MM.1S (cell line): ENCODE measurements at regions not wholly inside any gene's neighbourhood (a gene's known extent, or its start where the extent isn't known, plus 50 kb on each side); places are given as distances from the start of the nearest gene placed in this dataset.

Source experiments
- DNase-seq: peaks from one replicate; pipeline ENCODE4 v3.0.0-alpha.2; 2015
- H2AFZ ChIP-seq: fragments of 300-600 bp; sonication (generic); 2 replicates; pipeline ENCODE4 v1.6.0; 2016; ENCODE audit warnings: antibody characterized with exemption, low read length
- H3F3A ChIP-seq: fragments of 300-600 bp; sonication (generic); 2 replicates; pipeline ENCODE4 v1.6.1; 2016; ENCODE audit warnings: mild to moderate bottlenecking, antibody characterized with exemption, low read length, moderate library complexity, mixed read lengths; ENCODE audit not compliant: insufficient read depth
- H3K27ac ChIP-seq: fragments of 300-600 bp; sonication (generic); 2 replicates; pipeline ENCODE4 v1.5.1; 2016; ENCODE audit warnings: mild to moderate bottlenecking, low read length
- H3K27me3 ChIP-seq: fragments of 300-600 bp; sonication (generic); replicated peaks from 2 replicates; pipeline ENCODE4 v1.6.0; 2016; ENCODE audit warnings: low read length; ENCODE audit not compliant: insufficient read depth
- H3K36me3 ChIP-seq: fragments of 300-600 bp; sonication (generic); replicated peaks from 2 replicates; pipeline ENCODE4 v1.6.1; 2016; ENCODE audit warnings: mild to moderate bottlenecking, low read length, mixed read lengths; ENCODE audit not compliant: insufficient read depth
- H3K4me1 ChIP-seq: fragments of 300-600 bp; sonication (generic); 2 replicates; pipeline ENCODE4 v1.6.1; 2016; ENCODE audit warnings: low read length, mixed read lengths
- H3K4me2 ChIP-seq: fragments of 300-600 bp; sonication (generic); 2 replicates; pipeline ENCODE4 v1.6.0; 2016; ENCODE audit warnings: low read depth, low read length
- H3K4me3 ChIP-seq: fragments of 300-600 bp; sonication (generic); 2 replicates; pipeline ENCODE4 v1.5.1; 2016; ENCODE audit warnings: low read length, mixed read lengths
- H3K79me2 ChIP-seq: fragments of 300-600 bp; sonication (generic); 2 replicates; pipeline ENCODE4 v1.6.1; 2016; ENCODE audit warnings: mixed run types, low read length, mixed read lengths
- H3K9ac ChIP-seq: fragments of 300-600 bp; sonication (generic); 2 replicates; pipeline ENCODE4 v1.6.1; 2016; ENCODE audit warnings: low read length, mixed read lengths
- H3K9me2 ChIP-seq: fragments of 300-600 bp; sonication (generic); replicated peaks from 2 replicates; pipeline ENCODE4 v1.6.1; 2016; ENCODE audit warnings: mild to moderate bottlenecking, low read length, mixed read lengths; ENCODE audit not compliant: insufficient read depth
- H3K9me3 ChIP-seq: fragments of 300-600 bp; sonication (generic); replicated peaks from 2 replicates; pipeline ENCODE4 v1.6.1; 2016; ENCODE audit warnings: mild to moderate bottlenecking, low read length, mixed read lengths; ENCODE audit not compliant: insufficient read depth
- H4K20me1 ChIP-seq: fragments of 300-600 bp; sonication (generic); 2 replicates; pipeline ENCODE4 v1.6.1; 2016; ENCODE audit warnings: mild to moderate bottlenecking, low read length, moderate library complexity, mixed read lengths; ENCODE audit not compliant: insufficient read depth
- CTCF ChIP-seq: fragments of 300-600 bp; sonication (generic); IDR thresholded peaks from 2 replicates; pipeline ENCODE4 v1.5.1; 2016; ENCODE audit warnings: antibody characterized with exemption, low read length, mixed read lengths
- EZH2 ChIP-seq: fragments of 300-600 bp; sonication (generic); optimal IDR thresholded peaks from 2 replicates; pipeline ENCODE3; 2017; ENCODE audit warnings: low read depth, mild to moderate bottlenecking, antibody characterized with exemption, low read length, mixed read lengths
- EZH2phosphoT487 ChIP-seq: fragments of 300-600 bp; sonication (generic); IDR thresholded peaks from 2 replicates; pipeline ENCODE4 v1.6.1; 2018; ENCODE audit warnings: antibody characterized with exemption, low read length

- H3K36me3 ChIP-seq = no peaks in the 10 kb centered on the region
- H3K27ac ChIP-seq = no peak overlapping the region
- H3K9me3 ChIP-seq = no peaks in the 10 kb centered on the region
- TF ChIP-seq EZH2 (no peak), CTCF (no peak), EZH2phosphoT487 (no peak)
- no peak overlapping the region for H2AFZ ChIP-seq
- H3K27me3 ChIP-seq = no peaks in the 10 kb centered on the region
- no peaks in the 10 kb centered on the region for H3K4me1 ChIP-seq
- no peak overlapping the region for H3K4me3 ChIP-seq
- no peak for DNase-seq
- H4K20me1 ChIP-seq = no peaks in the 10 kb centered on the region
- H3K4me2 ChIP-seq = no peak overlapping the region
- no peak overlapping the region for H3K9ac ChIP-seq
- H3F3A ChIP-seq = no peaks in the 10 kb centered on the region
- H3K9me2 ChIP-seq = no peaks in the 10 kb centered on the region
- H3K79me2 ChIP-seq = no peaks in the 10 kb centered on the region
Observed at GRCh38 chr5:68383888-68384310, 168.3 kb downstream of the PIK3R1 start.

GRCh38 chr5:68384936-68385594, 169.5 kb downstream of the PIK3R1 start:
- H2AFZ ChIP-seq = no peak overlapping the region
- H3F3A ChIP-seq = no peaks in the 10 kb centered on the region
- no peaks in the 10 kb centered on the region for H4K20me1 ChIP-seq
- TF ChIP-seq EZH2phosphoT487 = no peak
- TF ChIP-seq CTCF = no peak
- TF ChIP-seq EZH2 = no peak
- DNase-seq = no peak
- no peak overlapping the region for H3K4me2 ChIP-seq
- H3K9ac ChIP-seq = no peak overlapping the region
- H3K36me3 ChIP-seq = no peaks in the 10 kb centered on the region
- no peaks in the 10 kb centered on the region for H3K9me3 ChIP-seq
- no peaks in the 10 kb centered on the region for H3K9me2 ChIP-seq
- H3K4me1 ChIP-seq = no peaks in the 10 kb centered on the region
- H3K4me3 ChIP-seq = no peak overlapping the region
- no peak overlapping the region for H3K27ac ChIP-seq
- no peaks in the 10 kb centered on the region for H3K79me2 ChIP-seq
- H3K27me3 ChIP-seq = no peaks in the 10 kb centered on the region

- Histone ChIP-seq H3F3A (no peaks in the 10 kb centered on the region), H3K27ac (no peak overlapping the region), H4K20me1 (no peaks in the 10 kb centered on the region), H3K4me2 (no peak overlapping the region), H3K4me1 (no peaks in the 10 kb centered on the region), H3K79me2 (no peaks in the 10 kb centered on the region), H2AFZ (no peak overlapping the region), H3K9me2 (no peaks in the 10 kb centered on the region), H3K4me3 (no peak overlapping the region), H3K9ac (no peak overlapping the region), H3K9me3 (no peaks in the 10 kb centered on the region), H3K27me3 (no peaks in the 10 kb centered on the region), H3K36me3 (no peaks in the 10 kb centered on the region)
- TF ChIP-seq EZH2 (no peak), CTCF (no peak), EZH2phosphoT487 (no peak)
- no peak for DNase-seq
Observed at GRCh38 chr5:68385936-68386335, 170.4 kb downstream of the PIK3R1 start.
